GM21619 (cell line): ENCODE measurements at regions not wholly inside any gene's neighbourhood (a gene's known extent, or its start where the extent isn't known, plus 50 kb on each side); places are given as distances from the start of the nearest gene placed in this dataset.

ENCODE experiments used
- ATAC-seq: cut with Tn5 transposase; IDR thresholded peaks from one replicate; pipeline ENCODE4 v1.9.1; 2021; ENCODE audit not compliant: unreplicated experiment

DNA sequence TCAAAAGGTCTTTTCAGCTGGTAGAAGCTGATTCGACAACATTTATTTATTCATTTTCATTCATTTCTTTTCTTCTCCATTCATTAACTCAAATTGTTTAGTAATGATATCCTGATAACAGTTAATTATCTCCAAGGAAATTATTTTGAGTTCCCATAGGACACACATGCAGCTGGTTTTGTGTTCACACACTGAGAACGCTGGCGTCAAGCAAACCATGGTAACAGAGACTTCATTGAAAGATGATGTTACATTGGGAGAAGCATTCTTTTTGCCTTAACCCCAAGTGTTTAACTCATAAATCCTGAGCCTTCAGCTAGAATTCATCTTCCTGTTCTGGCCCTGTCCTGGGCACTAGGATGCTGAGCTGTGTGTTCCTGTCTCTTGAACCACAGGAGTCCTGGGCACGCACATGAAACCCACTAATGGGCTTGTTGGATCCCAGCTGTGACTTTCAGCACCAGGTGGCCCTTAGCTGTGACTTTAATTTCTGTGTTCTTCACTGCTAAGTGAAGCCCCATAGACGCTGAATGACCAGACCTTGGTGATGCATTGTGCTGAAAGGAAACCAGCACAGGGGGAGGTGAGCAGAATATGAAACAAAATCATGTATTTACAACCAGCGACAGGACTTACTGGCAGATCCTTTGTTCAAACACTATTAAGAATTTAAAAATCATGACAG, 121.5 kb upstream of the PRSS58 start:
- no peak for ATAC-seq

DNA sequence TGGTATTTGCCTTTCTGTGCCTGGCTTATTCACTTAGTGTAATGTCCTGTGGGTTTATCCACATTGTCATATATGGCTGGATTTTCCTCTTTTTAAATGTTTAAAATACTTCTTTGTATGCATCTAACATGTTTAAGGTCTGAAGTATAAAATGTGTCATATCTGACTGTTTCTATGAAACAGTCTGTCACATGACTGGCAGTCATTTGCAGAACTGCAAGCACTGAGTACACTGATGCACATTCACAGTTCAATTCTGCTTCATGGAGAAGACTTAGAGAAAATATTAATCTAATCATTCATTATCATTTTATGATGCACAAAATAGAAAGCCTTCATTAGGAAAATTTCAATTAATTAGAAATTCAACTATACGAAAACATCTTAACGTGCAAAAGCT, 119.7 kb upstream of the PRSS58 start:
- no peak for ATAC-seq

- no peak for ATAC-seq
These were observed 118.6 kb upstream of the PRSS58 start for GRCh38 chr7:142376356-142376997.

GRCh38 chr7:142375710-142376313, 118.0 kb upstream of the PRSS58 start:
- no peak for ATAC-seq

DNA sequence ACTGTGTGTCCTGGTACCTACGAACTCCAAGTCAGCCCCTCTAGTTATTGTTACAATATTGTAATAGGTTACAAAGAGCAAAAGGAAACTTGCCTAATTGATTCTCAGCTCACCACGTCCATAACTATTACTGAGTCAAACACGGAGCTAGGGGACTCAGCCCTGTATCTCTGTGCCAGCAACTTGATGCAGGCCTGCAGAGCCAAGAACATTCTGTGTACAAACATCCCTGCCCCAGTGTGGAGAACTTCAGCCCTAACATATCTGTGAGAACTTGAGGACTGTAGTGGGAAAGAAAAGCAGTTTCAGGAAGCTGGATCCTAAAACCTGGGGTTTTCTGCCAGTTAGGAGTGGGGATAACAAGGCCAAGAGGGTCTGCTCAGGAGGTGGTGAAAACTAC, 114.9 kb upstream of the PRSS58 start:
- ATAC-seq: no peak

GRCh38 chr7:142371586-142372377, 113.9 kb upstream of the PRSS58 start:
- no peak for ATAC-seq

DNA sequence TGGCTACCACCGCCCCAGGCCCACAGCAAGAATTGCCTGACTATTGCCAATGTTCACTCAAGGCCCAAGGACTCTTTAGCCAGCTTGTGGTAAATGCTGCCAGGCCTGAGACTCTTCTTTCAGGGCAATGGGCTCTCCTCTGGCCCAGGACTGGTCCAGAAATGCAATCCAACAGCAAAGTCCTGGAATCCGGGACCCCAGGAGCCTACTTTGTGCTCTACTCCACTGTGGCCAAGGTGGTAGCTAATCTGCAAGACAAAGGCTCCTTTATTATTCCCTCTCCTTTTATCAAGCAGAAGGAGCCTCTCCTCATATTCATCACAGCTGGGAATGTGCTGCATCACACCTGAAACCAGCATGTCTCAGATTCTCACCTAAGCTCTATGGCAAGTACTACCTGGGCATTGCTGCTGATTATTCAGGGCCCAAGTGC, 107.6 kb upstream of the PRSS58 start:
- ATAC-seq: no peak

DNA sequence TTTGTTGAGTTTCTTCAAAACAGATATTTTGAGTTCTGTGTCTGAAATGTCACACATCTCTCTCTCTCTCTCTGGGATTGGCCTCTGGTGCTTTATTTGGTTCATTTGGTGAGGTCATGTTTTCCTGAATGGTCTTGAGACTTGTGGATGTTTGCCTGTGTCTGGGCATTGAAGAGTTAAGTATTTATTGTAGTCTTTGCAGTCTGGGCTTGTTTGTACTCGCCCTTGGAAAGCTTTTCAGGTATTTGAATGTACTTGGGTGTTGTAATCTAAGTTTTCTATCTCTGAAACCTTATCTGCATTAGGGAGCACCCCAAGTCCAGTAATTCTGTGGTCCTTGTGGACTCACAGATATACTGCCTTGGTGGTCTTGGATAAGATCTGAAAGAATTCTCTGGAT, 106.7 kb upstream of the PRSS58 start:
- ATAC-seq: no peak

GRCh38 chr7:142362349-142362748, 104.5 kb upstream of the PRSS58 start:
- ATAC-seq: no peak

- no peak for ATAC-seq
These were observed 101.9 kb upstream of the PRSS58 start for GRCh38 chr7:142359694-142360279.

DNA sequence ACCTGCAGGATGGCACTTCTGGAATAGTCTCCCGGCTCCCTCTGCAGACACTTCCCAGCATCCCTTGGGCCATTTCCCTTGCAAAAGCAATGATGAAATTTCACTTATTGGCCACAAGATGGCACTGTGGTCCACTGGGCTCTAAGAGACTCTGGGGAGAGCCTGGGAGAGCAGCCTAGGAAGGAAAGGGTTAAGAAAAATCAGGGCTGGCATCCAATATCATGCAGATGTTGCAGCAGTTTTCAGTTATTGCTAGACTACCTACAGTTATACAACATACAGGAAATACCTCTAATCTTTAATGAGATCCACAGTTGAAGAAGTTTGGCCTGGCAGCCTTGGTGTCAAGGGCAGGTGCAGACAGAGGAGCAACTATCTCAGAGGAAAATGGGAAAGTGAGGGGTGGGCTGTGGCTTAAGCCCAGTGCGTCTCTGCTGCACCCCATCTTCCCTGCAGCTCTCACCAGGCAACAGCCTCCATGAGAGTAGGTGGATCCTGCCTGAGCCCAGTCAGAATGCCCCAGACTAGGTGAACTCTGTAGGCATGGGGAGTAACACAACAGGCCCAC, 100.2 kb upstream of the PRSS58 start:
- ATAC-seq: peak; percentile 95

- no peak for ATAC-seq
These were observed 98.3 kb upstream of the PRSS58 start for GRCh38 chr7:142356166-142356565.

DNA sequence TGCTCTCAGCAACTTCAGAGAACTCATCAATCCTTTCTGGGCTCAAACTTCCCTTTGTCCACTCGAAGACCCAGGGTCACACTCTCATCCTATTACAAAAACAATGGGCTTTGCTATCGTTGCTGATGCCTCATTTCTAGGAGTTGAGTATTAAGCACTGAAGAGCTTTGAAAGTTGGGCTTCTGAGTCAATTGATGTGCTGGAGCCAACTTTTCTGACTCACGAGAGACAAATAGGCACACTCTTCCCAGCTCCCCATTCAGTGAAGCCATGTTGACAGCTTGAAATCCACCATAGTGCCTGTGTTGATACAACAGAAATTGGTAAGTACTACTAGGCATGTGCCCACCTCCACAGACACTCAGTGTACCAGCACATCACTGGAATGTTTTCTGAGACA, 97.5 kb upstream of the PRSS58 start:
- no peak for ATAC-seq

GRCh38 chr7:142353147-142354060, 95.5 kb upstream of the PRSS58 start:
- ATAC-seq: no peak

- no peak for ATAC-seq
These were observed 94.7 kb upstream of the PRSS58 start for GRCh38 chr7:142352543-142352942.

DNA sequence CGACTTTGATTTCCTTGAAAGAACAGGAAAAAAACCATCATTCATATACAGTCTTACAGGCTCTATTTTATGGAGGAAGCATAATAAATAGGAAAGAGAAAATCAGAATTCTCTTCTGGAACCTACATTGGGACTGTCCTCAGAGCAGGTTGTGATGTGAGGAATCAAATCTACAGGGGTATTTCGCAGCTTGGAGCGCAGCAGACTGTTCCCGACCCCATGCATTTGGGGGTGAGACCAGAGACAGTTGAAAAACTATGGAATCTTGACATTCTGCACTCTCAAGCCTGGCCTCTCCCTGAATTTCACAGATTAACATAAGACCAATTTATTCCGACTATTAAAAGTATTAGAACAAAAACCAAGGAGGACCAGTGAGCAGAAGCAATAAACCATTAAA, 93.3 kb upstream of the PRSS58 start:
- no peak for ATAC-seq

DNA sequence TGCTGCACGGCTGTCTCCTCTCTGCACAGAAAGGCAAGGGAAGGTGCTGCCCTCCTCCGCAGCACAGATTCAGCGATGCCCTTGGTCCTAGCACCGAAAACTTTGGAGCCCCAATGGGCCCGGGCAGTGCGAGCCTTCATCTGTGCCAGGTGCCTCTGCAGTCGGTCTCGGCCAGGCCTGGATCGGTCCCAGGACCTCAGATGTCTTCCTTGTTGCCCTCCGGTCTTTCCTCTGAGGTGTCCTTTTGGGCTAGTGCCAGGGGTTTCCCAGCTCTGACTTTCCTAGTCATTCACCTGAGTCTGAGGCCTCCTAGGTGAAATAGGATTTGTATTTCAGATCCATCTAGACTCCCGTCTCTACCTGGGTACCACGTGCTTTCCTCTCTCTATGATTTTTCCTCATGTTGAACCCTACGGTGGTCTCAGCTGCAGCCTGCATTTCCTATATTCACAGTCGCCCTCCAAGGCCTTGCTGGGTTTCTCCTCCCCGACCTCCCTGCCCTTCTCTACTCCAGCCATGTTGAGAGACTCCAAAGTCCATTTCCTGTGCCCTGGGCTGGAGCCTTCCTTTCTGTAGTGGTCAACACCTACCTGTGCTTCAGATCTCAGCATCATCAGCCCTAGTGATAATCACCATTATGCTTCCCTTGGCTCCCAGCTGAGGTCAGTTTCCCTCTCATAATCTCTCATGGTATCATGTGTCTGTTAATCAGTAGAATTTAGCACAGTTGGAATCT, 92.0 kb upstream of the PRSS58 start:
- no peak for ATAC-seq

DNA sequence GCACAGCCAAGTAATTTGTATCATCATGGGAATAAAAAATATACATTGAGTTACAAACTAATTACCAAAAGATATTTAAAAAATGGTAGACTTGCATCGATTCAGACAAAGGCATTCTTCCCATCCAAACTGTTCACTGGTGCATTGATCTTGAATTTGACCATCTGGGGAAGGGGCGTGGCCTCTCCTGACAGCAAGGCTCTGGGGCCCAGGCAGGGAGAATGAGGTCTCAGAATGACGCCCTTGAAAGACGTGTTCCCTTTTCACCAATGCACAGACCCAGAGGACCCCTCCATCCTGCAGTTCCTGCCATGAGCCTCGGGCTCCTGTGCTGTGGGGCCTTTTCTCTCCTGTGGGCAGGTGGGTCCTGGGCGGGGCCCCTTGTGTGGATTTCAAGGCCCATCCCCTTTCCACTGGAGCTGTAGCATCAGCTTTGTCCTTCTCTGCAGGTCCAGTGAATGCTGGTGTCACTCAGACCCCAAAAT, 91.1 kb upstream of the PRSS58 start:
- ATAC-seq: no peak

DNA sequence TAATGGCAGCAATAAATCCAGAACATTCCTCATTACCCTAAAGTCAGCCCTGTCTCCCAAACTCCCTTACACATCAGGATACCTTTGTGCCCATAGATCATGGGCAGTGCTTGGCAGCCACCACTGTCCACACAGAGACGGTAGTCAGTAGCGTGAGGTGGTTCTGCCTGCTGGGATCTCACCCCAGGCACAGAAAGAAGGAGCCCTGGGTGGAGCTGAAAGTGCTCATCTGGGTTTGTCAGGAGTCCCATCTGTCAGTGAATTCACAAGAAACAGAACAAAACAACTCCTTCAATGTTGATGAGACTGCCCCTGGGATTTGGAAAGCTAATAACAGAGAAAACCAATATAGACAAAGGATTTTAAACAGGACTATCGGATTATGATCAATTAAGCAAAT, 90.2 kb upstream of the PRSS58 start:
- ATAC-seq: no peak
